Lung (tissue), 11 donors: ENCODE measurements at regions not wholly inside any gene's neighbourhood (a gene's known extent, or its start where the extent isn't known, plus 50 kb on each side); places are given as distances from the start of the nearest gene placed in this dataset.

Experiments
- ATAC-seq: fragments of 200-7000 bp; cut with Tn5 transposase; one replicate; pipeline ENCODE4 v1.9.1; 2020; ENCODE audit warnings: moderate number of reproducible peaks; ENCODE audit not compliant: insufficient read depth, low FRiP score
- DNase-seq, 3 donors: peaks; one replicate each; pipeline ENCODE4 v3.0.0-alpha.2; 2013 to 2017
- H3K27ac ChIP-seq, 2 donors: one replicate each; pipeline ENCODE4 v1.5.1; 2013; ENCODE audit warnings: mild to moderate bottlenecking in 2 of 2, moderate library complexity in 2 of 2, control low read depth in 1 of 2, inconsistent platforms in 1 of 2, low read depth in 1 of 2, low read length in 1 of 2
- H3K27me3 ChIP-seq, 3 donors: one replicate each; pipeline ENCODE4 v1.5.1; 2013; ENCODE audit warnings: low read length in 2 of 3; ENCODE audit not compliant: control insufficient read depth in 3 of 3, insufficient read depth in 3 of 3
- H3K36me3 ChIP-seq, 4 donors: one replicate each; pipeline ENCODE4 v1.5.1; 2013; ENCODE audit warnings: low read length in 4 of 4, mild to moderate bottlenecking in 1 of 4, moderate library complexity in 1 of 4; ENCODE audit not compliant: control insufficient read depth in 4 of 4, insufficient read depth in 4 of 4
- H3K4me1 ChIP-seq, 5 donors: one replicate each; pipeline ENCODE4 v1.5.1; 2013; ENCODE audit warnings: low read length in 5 of 5, mild to moderate bottlenecking in 2 of 5, moderate library complexity in 1 of 5; ENCODE audit not compliant: control insufficient read depth in 5 of 5, insufficient read depth in 5 of 5
- H3K4me3 ChIP-seq: one replicate; pipeline ENCODE4 v1.5.1; 2013; ENCODE audit warnings: mild to moderate bottlenecking, control low read depth, moderate library complexity
- H3K9ac ChIP-seq, 2 donors: one replicate each; pipeline ENCODE4 v1.5.1; 2013; ENCODE audit warnings: low read length in 2 of 2, control low read depth in 1 of 2; ENCODE audit not compliant: insufficient read depth in 1 of 2
- H3K9me3 ChIP-seq, 4 donors: one replicate each; pipeline ENCODE4 v1.5.1; 2013; ENCODE audit warnings: low read length in 3 of 4, mild to moderate bottlenecking in 1 of 4, moderate library complexity in 1 of 4; ENCODE audit not compliant: control insufficient read depth in 4 of 4, insufficient read depth in 3 of 4
- CTCF ChIP-seq: IDR thresholded peaks from 2 replicates; pipeline ENCODE4 v1.5.1; 2012; ENCODE audit warnings: mild to moderate bottlenecking; ENCODE audit errors: control extremely low read depth, extremely low read depth
- whole genome bisulfite sequencing, 2 donors: extraction: QIAGEN DNeasy Blood & Tissue Kit; methylation state at CpG; one replicate each; pipeline ENCODE4 v1.1.7; 2013; 5-methylcytosine and 5-hydroxymethylcytosine counted together
- donor health status: control.
- donor health status: control.
- donor health status: Bipolar disorder and iron deficiency.
- donor health status: healthy.
- donor health status: DM: yes; HTN: yes; CAD: no.

GRCh38 chr4:38311495-38312126 lies 351.4 kb downstream of the PTTG2 start:
- H3K36me3 ChIP-seq: no peaks in the 10 kb centered on the region
- no peak for DNase-seq
- 85 to 91% methylated on average over 8 of the region's 8 CpGs for WGBS, 2 donors
- H3K9ac ChIP-seq: no peak overlapping the region
- H3K4me3 ChIP-seq: no peak overlapping the region
- peaks cover 0 to 4% (median 0%) of the 10 kb centered on the region in 5 donors for H3K4me1 ChIP-seq
- H3K9me3 ChIP-seq: peaks cover 0 to 2% (median 0%) of the 10 kb centered on the region in 4 donors
- no peak for ATAC-seq
- H3K27me3 ChIP-seq: no peaks in the 10 kb centered on the region
- H3K27ac ChIP-seq: no peak overlapping the region
- no peak for TF ChIP-seq CTCF

- no peak for DNase-seq
- no peak overlapping the region for H3K4me3 ChIP-seq
- H3K4me1 ChIP-seq: peaks cover 0 to 4% (median 1%) of the 10 kb centered on the region in 5 donors
- H3K27me3 ChIP-seq: no peaks in the 10 kb centered on the region
- no peak for ATAC-seq
- no peak overlapping the region for H3K9ac ChIP-seq
- TF ChIP-seq CTCF: no peak
- H3K36me3 ChIP-seq: no peaks in the 10 kb centered on the region
- no peak overlapping the region for H3K27ac ChIP-seq
- H3K9me3 ChIP-seq: peaks cover 0 to 2% (median 0%) of the 10 kb centered on the region in 4 donors
- 78 to 81% methylated on average over 5 of the region's 5 CpGs for WGBS, 2 donors
Observed at GRCh38 chr4:38313175-38313574, 350.8 kb upstream of the KLF3 start.

GRCh38 chr4:38313999-38314561 lies 349.9 kb upstream of the KLF3 start:
- no peak for TF ChIP-seq CTCF
- H3K9ac ChIP-seq: no peak overlapping the region
- no peak for ATAC-seq

GRCh38 chr4:38314663-38315062 lies 349.3 kb upstream of the KLF3 start:
- Histone ChIP-seq H3K36me3 (no peaks in the 10 kb centered on the region), H3K4me1 (peaks cover 0 to 14% (median 4%) of the 10 kb centered on the region in 5 donors), H3K4me3 (no peak overlapping the region), H3K27ac (no peak overlapping the region), H3K9ac (no peak overlapping the region), H3K9me3 (peaks cover 0 to 2% (median 0%) of the 10 kb centered on the region in 4 donors), H3K27me3 (no peaks in the 10 kb centered on the region)
- 84 to 87% methylated on average over 5 of the region's 5 CpGs for WGBS, 2 donors
- ATAC-seq (no peak), DNase-seq (no peak)
- no peak for TF ChIP-seq CTCF

More at GRCh38 chr4:38313999-38314561, 349.9 kb upstream of the KLF3 start:
- 70 to 71% methylated on average over 4 of the region's 4 CpGs for WGBS, 2 donors
- DNase-seq: no peak
- Histone ChIP-seq H3K36me3 (no peaks in the 10 kb centered on the region), H3K4me1 (peaks cover 0 to 8% (median 4%) of the 10 kb centered on the region in 5 donors), H3K27ac (no peak overlapping the region), H3K27me3 (no peaks in the 10 kb centered on the region), H3K9me3 (peaks cover 0 to 2% (median 0%) of the 10 kb centered on the region in 4 donors), H3K4me3 (no peak overlapping the region)
